Cerebellar nuclear complex (tissue), 1 donor: ENCODE measurements at regions not wholly inside any gene's neighbourhood (a gene's known extent, or its start where the extent isn't known, plus 50 kb on each side); places are given as distances from the start of the nearest gene placed in this dataset.

Experiments used
- DNase-seq, 2 experiments: peaks; one replicate each; lab custom pipeline; 2025; lab: John Stamatoyannopoulos, UW

GRCh38 chr17:63338272-63338671, 107.8 kb downstream of the CYB561 start:
- no peak for DNase-seq

- DNase-seq = no peak
Measured at GRCh38 chr17:63341276-63341675, 104.8 kb downstream of the CYB561 start.

- DNase-seq = no peak
Measured at GRCh38 chr17:63344383-63344782, 101.7 kb downstream of the CYB561 start.

GRCh38 chr17:63345611-63346010, 100.5 kb downstream of the CYB561 start:
- DNase-seq = no peak

- DNase-seq = no peak
Measured at GRCh38 chr17:63347475-63347874, 98.6 kb downstream of the CYB561 start.

- DNase-seq = no peak
Measured at GRCh38 chr17:63349478-63350000, 96.6 kb downstream of the CYB561 start.

- no peak for DNase-seq
Measured at GRCh38 chr17:63350364-63350763, 95.7 kb downstream of the CYB561 start.

GRCh38 chr17:63354256-63354655, 91.8 kb downstream of the CYB561 start:
- DNase-seq = no peak

GRCh38 chr17:63356337-63356757, 89.8 kb downstream of the CYB561 start:
- no peak for DNase-seq

GRCh38 chr17:63358111-63358839, 87.8 kb downstream of the CYB561 start:
- DNase-seq = no peak

- DNase-seq = no peak
Measured at GRCh38 chr17:63358956-63359355, 87.2 kb downstream of the CYB561 start.

GRCh38 chr17:63361182-63361581, 84.9 kb downstream of the CYB561 start:
- DNase-seq = no peak

GRCh38 chr17:63362115-63362514, 84.0 kb downstream of the CYB561 start:
- no peak for DNase-seq

- DNase-seq = no peak
Measured at GRCh38 chr17:63364387-63364786, 81.7 kb downstream of the CYB561 start.

- DNase-seq = no peak
Measured at GRCh38 chr17:63364944-63365343, 81.2 kb downstream of the CYB561 start.

- no peak for DNase-seq
Measured at GRCh38 chr17:63365366-63366240, 80.5 kb downstream of the CYB561 start.

GRCh38 chr17:63366241-63366566, 79.9 kb downstream of the CYB561 start:
- DNase-seq = no peak

GRCh38 chr17:63369233-63369632, 76.9 kb downstream of the CYB561 start:
- no peak for DNase-seq

- DNase-seq = no peak
Measured at GRCh38 chr17:63370696-63371095, 75.4 kb downstream of the CYB561 start.

GRCh38 chr17:63376949-63377348, 69.2 kb downstream of the CYB561 start:
- no peak for DNase-seq

- no peak for DNase-seq
Measured at GRCh38 chr17:63378411-63379375, 67.4 kb downstream of the CYB561 start.

GRCh38 chr17:63379636-63380035, 66.5 kb downstream of the CYB561 start:
- DNase-seq = no peak
